HG03457 (cell line): ENCODE measurements at regions not wholly inside any gene's neighbourhood (a gene's known extent, or its start where the extent isn't known, plus 50 kb on each side); places are given as distances from the start of the nearest gene placed in this dataset.

ENCODE experiments used
- ATAC-seq: cut with Tn5 transposase; IDR thresholded peaks from one replicate; pipeline ENCODE4 v1.9.1; 2021; ENCODE audit warnings: moderate number of reproducible peaks; ENCODE audit not compliant: unreplicated experiment

GRCh38 chr12:24244231-24244630 is 294.8 kb upstream of the SOX5 start:
- ATAC-seq, result no peak

DNA sequence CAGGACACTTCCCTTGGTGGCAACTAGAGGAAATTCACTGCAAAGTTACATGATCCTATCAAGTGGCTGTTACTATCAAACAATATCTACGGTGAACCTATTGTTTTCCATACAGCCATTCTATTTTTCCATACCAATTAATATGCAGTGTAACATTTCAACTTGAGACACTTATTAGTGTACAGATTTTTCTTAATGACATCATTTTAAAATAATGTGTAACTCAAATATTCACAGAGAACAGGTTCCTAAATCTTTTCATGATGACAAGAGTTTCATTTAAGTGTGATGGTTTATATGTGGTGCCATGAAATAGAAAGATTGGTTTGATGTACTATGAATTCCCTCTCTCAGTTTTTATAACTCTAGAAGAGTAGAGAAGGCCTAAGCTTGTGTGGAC is 291.2 kb upstream of the SOX5 start:
- ATAC-seq, result no peak

GRCh38 chr12:24233519-24234246 is 284.2 kb upstream of the SOX5 start:
- no peak for ATAC-seq

GRCh38 chr12:24232531-24232930 is 283.1 kb upstream of the SOX5 start:
- no peak for ATAC-seq

- ATAC-seq, result peak; percentile 87
Observed at GRCh38 chr12:24231298-24231697, 281.8 kb upstream of the SOX5 start.

DNA sequence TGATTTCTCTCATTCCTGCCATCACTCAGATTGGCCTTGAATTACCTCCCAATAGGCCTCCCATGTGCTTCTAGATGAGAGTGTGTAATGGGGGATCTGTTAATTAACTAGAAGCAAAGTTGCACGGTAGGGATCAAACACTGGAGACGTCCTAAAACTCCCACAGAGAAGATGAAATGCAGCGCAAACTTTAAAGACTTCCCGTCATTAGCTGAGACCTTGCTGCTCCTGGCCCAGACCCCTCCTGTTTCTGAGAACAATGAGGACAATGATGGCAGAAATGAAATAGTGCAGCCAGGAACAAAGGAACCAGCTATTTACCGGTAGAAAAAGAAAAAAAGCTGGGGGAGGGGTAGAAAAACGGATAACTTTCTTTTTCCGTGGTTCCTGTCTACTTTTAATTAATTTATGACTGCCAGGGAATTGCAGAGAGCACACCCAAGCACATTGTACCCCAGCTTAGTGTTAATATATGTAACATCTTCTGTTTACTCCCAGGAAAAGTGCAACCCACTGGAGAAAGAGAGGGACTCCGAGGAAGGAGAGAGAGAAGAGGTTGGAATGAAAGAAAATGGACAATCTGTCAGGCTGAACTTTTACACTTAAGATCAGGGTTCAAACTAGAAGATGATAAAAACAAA is 280.7 kb upstream of the SOX5 start:
- ATAC-seq, result no peak

DNA sequence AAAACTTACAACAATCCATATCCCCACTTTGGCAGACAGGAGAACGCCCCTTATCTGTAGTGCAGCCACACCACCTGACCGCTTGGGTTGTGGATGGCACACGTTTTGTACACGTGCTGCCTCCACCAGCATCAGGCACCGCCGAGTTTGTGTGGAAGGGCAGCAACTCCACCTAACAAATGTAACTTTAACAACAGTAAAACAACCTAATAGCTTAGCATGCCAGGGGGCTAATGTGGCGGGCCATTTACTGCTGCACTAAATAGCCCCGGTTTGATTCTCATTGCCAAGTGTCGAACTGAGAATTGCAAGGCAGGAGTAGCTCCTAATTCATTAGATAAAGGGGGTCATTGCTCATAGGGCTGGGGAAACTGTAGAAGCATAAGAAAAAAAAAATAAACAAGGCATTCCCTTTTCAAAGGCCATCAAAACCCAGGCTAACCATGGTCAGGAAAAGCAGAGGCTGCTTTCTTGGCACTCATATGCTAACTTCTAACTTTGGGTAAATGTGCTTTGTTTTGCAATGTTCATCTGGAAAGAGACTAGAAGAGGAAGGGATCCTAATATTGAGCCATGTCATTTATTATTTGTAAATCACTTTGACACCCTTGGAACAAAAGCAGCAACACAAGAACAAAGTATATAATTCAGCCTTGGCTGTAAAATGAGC is 279.7 kb upstream of the SOX5 start:
- no peak for ATAC-seq

DNA sequence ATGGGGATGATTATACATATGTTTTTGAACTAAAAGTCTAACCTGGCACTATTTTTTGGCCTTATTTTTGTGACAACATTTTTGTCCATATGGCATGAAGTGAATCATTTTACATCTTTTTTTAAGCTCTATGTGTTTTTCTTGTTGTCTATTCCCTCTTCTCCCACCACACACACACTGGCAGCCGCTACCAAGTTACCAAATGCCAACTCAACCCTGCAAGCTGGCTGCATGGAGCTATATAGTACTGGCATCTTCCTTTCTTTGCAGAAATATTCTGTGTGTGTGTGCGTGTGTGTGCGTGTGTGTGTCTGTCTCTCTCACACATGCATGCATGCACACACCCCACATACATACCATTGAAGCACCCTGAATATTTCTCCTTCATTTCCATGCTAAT is 278.9 kb upstream of the SOX5 start:
- no peak for ATAC-seq

DNA sequence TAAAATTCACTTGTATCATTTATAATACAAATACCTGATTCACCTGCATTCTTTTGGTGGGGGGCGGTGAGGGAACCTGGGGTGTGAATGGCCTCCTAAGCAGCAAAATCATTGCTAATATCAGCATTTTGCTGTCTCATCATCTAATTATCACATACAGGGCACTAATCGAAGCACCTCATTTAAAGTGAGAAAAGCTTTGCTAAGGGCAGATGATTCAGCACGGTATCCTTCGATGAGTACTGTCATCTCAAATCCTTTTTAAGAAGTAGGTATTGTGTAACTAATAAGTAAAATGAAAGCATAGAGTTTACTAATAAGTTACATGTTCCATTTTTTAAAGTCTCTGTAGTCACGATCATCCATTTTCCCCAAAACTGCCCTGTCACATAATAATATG is 278.1 kb upstream of the SOX5 start:
- ATAC-seq, result no peak

GRCh38 chr12:24226745-24227350 is 277.4 kb upstream of the SOX5 start:
- no peak for ATAC-seq

DNA sequence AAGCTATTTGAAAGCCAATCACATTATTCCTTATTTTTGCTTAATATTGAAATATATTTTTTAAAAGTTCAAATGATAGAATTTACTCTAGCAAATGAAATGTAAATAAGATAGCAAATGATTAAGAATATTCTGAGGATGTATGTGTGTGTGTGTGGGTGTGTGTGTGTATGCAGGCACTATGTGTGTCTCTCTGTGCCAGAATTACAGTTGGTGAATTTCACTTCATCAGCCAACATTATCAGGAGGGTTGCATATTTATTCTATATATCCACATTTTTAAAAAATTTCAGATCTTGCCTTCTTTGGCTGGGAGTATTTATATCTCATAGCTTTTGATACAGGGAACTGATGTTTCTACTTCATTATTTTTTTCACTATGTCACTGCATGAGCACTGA is 274.9 kb upstream of the SOX5 start:
- ATAC-seq, result no peak

- ATAC-seq, result no peak
Observed at GRCh38 chr12:24223926-24224325, 274.5 kb upstream of the SOX5 start.

- ATAC-seq, result no peak
Observed at GRCh38 chr12:24222968-24223367, 273.5 kb upstream of the SOX5 start.

GRCh38 chr12:24212496-24212895 is 263.0 kb upstream of the SOX5 start:
- no peak for ATAC-seq

- no peak for ATAC-seq
Observed at GRCh38 chr12:24206621-24207020, 257.2 kb upstream of the SOX5 start.

DNA sequence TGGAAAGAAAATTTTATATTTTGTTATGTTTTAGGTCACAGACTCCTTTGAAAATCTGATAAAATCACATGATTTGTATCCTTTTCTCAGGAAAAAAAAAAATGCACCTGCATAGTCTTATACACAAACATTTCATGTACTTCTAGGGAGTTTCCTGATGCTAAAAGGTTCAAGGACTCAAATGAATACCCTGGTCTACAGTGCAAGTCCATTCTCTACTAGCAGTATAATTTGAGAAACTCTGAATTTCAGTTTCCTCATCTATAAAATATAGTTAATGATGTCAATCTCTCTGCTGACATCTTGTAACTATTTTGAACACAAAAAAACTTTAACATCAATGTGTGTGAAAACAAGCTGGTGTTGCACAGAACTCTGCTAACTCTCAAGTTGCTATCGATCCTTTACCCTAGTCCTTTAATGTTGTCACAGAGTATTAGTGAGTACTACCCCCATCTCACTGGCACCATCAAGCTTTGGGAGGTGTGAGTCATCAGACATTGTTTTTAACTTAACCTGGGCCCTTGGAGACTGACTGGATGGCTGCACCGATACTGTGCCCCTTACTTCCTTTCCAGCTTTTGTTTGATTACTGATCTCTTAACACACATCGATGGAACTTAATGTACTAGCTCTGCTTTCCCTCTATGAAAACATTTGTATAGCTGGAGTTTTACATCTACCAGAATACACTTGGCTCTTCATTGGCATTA is 251.9 kb upstream of the SOX5 start:
- ATAC-seq, result peak; percentile 44

GRCh38 chr12:24200010-24200409 is 250.5 kb upstream of the SOX5 start:
- ATAC-seq, result no peak

DNA sequence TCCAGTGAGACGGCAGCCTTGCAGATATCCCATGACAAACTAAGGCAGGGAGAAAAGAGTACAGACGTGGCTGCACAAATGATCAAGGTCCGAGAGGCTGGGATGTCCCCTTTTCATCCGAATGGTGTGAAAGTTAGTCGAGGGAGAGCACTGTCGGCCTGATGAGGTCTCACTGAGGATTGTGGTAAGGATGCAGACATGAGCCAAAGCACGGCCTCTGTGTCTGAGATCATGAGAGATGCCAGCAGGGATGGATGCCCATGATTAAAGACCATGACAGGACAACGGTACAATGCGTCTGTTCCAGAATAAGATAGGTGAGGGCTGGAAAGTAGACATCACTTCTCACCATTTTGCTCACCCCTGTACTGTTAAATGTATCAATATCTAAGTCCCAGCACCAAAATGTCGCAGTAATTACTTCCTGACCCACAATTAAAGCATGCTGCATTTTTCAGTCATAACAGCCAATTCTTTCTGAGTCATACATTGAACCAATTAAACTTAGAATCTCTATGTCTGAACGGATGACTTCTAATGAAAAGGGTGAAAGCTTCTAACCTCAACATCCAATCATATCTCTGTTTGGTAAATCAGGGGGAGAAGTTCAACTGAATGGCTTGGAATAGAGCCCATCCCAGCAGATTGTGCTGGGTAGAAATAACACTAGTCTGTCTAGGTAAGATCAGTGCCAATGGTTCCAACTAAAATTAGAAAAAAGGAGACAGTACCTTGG is 249.6 kb upstream of the SOX5 start:
- no peak for ATAC-seq

GRCh38 chr12:24198070-24198469 is 248.6 kb upstream of the SOX5 start:
- ATAC-seq, result no peak

- no peak for ATAC-seq
Observed at GRCh38 chr12:24197532-24197931, 248.1 kb upstream of the SOX5 start.

- no peak for ATAC-seq
Observed at GRCh38 chr12:24195063-24195462, 245.6 kb upstream of the SOX5 start.
